ENCODE measurements at regions not wholly inside any gene's neighbourhood (a gene's known extent, or its start where the extent isn't known, plus 50 kb on each side); places are given as distances from the start of the nearest gene placed in this dataset.

GRCh38 chr2:215215637-215216036 lies 77.2 kb upstream of the ABCA12 start:
- TF ChIP-seq CTCF (IDR thresholded peaks at IDR 0.05): no peak
- no peak for TF ChIP-seq POLR2A (IDR thresholded peaks at IDR 0.05)

Measured in esophagus squamous epithelium (tissue), 4 donors.